IPS-11a (cell line): ENCODE measurements at regions not wholly inside any gene's neighbourhood (a gene's known extent, or its start where the extent isn't known, plus 50 kb on each side); places are given as distances from the start of the nearest gene placed in this dataset.
"Not testable (repeated sequence)": the region's sequence is repeated elsewhere in the genome, so short reads cannot be mapped to it uniquely, and the experiment has no call there.

Experiments used
- H3K4me3 ChIP-seq: one replicate; pipeline ENCODE4 v1.5.1; 2013; ENCODE audit warnings: low read depth, low read length, control low read depth

GRCh38 chr1:59193443-59194093 is 103.3 kb upstream of the FGGY start:
- no peak overlapping the region for H3K4me3 ChIP-seq

GRCh38 chr1:59194621-59195020 is 102.3 kb upstream of the FGGY start:
- H3K4me3 ChIP-seq, result no peak overlapping the region

- no peak overlapping the region for H3K4me3 ChIP-seq
Observed at GRCh38 chr1:59195151-59195550, 101.7 kb upstream of the FGGY start.

GRCh38 chr1:59198564-59198963 is 98.3 kb upstream of the FGGY start:
- no peak overlapping the region for H3K4me3 ChIP-seq

- H3K4me3 ChIP-seq, result no peak overlapping the region
Observed at GRCh38 chr1:59199147-59199546, 97.7 kb upstream of the FGGY start.

GRCh38 chr1:59199719-59200376 is 97.0 kb upstream of the FGGY start:
- H3K4me3 ChIP-seq, result no peak overlapping the region

- H3K4me3 ChIP-seq, result no peak overlapping the region
Observed at GRCh38 chr1:59201341-59201740, 95.6 kb upstream of the FGGY start.

- H3K4me3 ChIP-seq, result no peak overlapping the region
Observed at GRCh38 chr1:59202455-59202854, 94.4 kb upstream of the FGGY start.

GRCh38 chr1:59204001-59204400 is 92.9 kb upstream of the FGGY start:
- H3K4me3 ChIP-seq, result no peak overlapping the region

- not testable (repeated sequence) for H3K4me3 ChIP-seq
Observed at GRCh38 chr1:59206616-59207015, 90.3 kb upstream of the FGGY start.

- not testable (repeated sequence) for H3K4me3 ChIP-seq
Observed at GRCh38 chr1:59210430-59210829, 86.5 kb upstream of the FGGY start.

GRCh38 chr1:59212706-59213105 is 84.2 kb upstream of the FGGY start:
- no peak overlapping the region for H3K4me3 ChIP-seq

- H3K4me3 ChIP-seq, result no peak overlapping the region
Observed at GRCh38 chr1:59214248-59215208, 82.4 kb upstream of the FGGY start.

- H3K4me3 ChIP-seq, result no peak overlapping the region
Observed at GRCh38 chr1:59215766-59216291, 81.1 kb upstream of the FGGY start.

GRCh38 chr1:59217439-59217838 is 79.5 kb upstream of the FGGY start:
- not testable (repeated sequence) for H3K4me3 ChIP-seq

GRCh38 chr1:59218521-59219236 is 78.2 kb upstream of the FGGY start:
- H3K4me3 ChIP-seq, result no peak overlapping the region

- no peak overlapping the region for H3K4me3 ChIP-seq
Observed at GRCh38 chr1:59219916-59220315, 77.0 kb upstream of the FGGY start.

- no peak overlapping the region for H3K4me3 ChIP-seq
Observed at GRCh38 chr1:59220356-59220755, 76.5 kb upstream of the FGGY start.

GRCh38 chr1:59223198-59223597 is 73.7 kb upstream of the FGGY start:
- H3K4me3 ChIP-seq, result no peak overlapping the region

GRCh38 chr1:59223989-59224634 is 72.8 kb upstream of the FGGY start:
- no peak overlapping the region for H3K4me3 ChIP-seq
